IMR-90 (cell line): ENCODE measurements at regions not wholly inside any gene's neighbourhood (a gene's known extent, or its start where the extent isn't known, plus 50 kb on each side); places are given as distances from the start of the nearest gene placed in this dataset.

Experiments
- ATAC-seq: fragments of 200-7000 bp; cut with Tn5 transposase; 2 replicates; pipeline ENCODE4 v1.9.1; 2020; ENCODE audit warnings: low read depth, mild to moderate bottlenecking, moderate library complexity
- BruUV-seq: library from RNA; stranded (reverse); fragments of 400-500 nt; replicated peaks from 2 replicates; lab custom pipeline; 2021; lab: Mats Ljungman, UMichigan
- CTCF ChIA-PET: fragments of 300-600 bp; formaldehyde crosslinking; extraction: SDS; loops from one replicate; lab custom pipeline; 2021; ENCODE audit warnings: antibody characterized with exemption; lab: Yijun Ruan, JAX
- POLR2A ChIA-PET: fragments of 300-600 bp; sonication (Branson Sonifier 250); formaldehyde crosslinking; loops from one replicate; lab custom pipeline; 2022; ENCODE audit warnings: antibody characterized with exemption; ENCODE audit not compliant: unreplicated experiment; lab: Charles Lee
- DNase-seq: peaks from one replicate; pipeline ENCODE4 v3.0.0; 2013
- H2AFZ ChIP-seq: replicated peaks from 2 replicates; pipeline ENCODE3; 2013; ENCODE audit warnings: low read length, mild to moderate bottlenecking; ENCODE audit not compliant: poor library complexity
- H2AK5ac ChIP-seq: 2 replicates; pipeline ENCODE4 v1.6.1; 2013; ENCODE audit warnings: low read depth, low read length, inconsistent platforms
- H2AK9ac ChIP-seq: replicated peaks from 2 replicates; pipeline ENCODE3; 2013; ENCODE audit warnings: mild to moderate bottlenecking, low read depth, low read length, moderate library complexity; ENCODE audit not compliant: poor library complexity
- H2BK120ac ChIP-seq: 2 replicates; pipeline ENCODE4 v1.6.1; 2013; ENCODE audit warnings: low read depth, low read length, inconsistent platforms
- H2BK15ac ChIP-seq: 3 replicates; pipeline ENCODE4 v1.6.1; 2013; ENCODE audit warnings: low read depth, low read length, inconsistent platforms
- H2BK20ac ChIP-seq: 2 replicates; pipeline ENCODE4 v1.6.1; 2013; ENCODE audit warnings: low read depth, mild to moderate bottlenecking, inconsistent platforms, low read length, moderate library complexity
- H2BK5ac ChIP-seq: 2 replicates; pipeline ENCODE4 v1.6.1; 2013; ENCODE audit warnings: mild to moderate bottlenecking, low read depth, low read length, inconsistent platforms; ENCODE audit not compliant: poor library complexity, severe bottlenecking
- H3K14ac ChIP-seq: replicated peaks from 2 replicates; pipeline ENCODE4 v1.6.1; 2013; ENCODE audit warnings: low read depth, low read length, inconsistent platforms
- H3K18ac ChIP-seq: 2 replicates; pipeline ENCODE4 v1.6.1; 2013; ENCODE audit warnings: low read depth, low read length, control low read depth
- H3K23ac ChIP-seq: 2 replicates; pipeline ENCODE4 v1.6.1; 2013; ENCODE audit warnings: low read depth, low read length, inconsistent platforms
- H3K27ac ChIP-seq: 2 replicates; pipeline ENCODE4 v1.5.1; 2013; ENCODE audit warnings: mild to moderate bottlenecking, control low read depth, low read length; ENCODE audit not compliant: insufficient read depth
- H3K27me3 ChIP-seq: 2 replicates; pipeline ENCODE4 v1.6.1; 2013; ENCODE audit warnings: low read length; ENCODE audit not compliant: control insufficient read depth, insufficient read depth
- H3K36me3 ChIP-seq: 2 replicates; pipeline ENCODE4 v1.6.1; 2013; ENCODE audit warnings: low read length, mixed read lengths; ENCODE audit not compliant: control insufficient read depth, insufficient read depth
- H3K4ac ChIP-seq: 2 replicates; pipeline ENCODE4 v1.6.1; 2013; ENCODE audit warnings: low read depth, low read length, inconsistent platforms
- H3K4me1 ChIP-seq: 2 replicates; pipeline ENCODE4 v1.6.1; 2013; ENCODE audit warnings: low read length, mixed read lengths; ENCODE audit not compliant: control insufficient read depth, insufficient read depth
- H3K4me2 ChIP-seq: 2 replicates; pipeline ENCODE4 v1.6.1; 2013; ENCODE audit warnings: low read depth, mild to moderate bottlenecking, control low read depth, low read length, moderate library complexity
- H3K4me3 ChIP-seq: 2 replicates; pipeline ENCODE4 v1.5.1; 2013; ENCODE audit warnings: low read depth, mild to moderate bottlenecking, control low read depth, low read length, moderate library complexity; ENCODE audit not compliant: insufficient read depth
- H3K56ac ChIP-seq: 2 replicates; pipeline ENCODE4 v1.6.1; 2013; ENCODE audit warnings: low read length, inconsistent platforms; ENCODE audit not compliant: insufficient read depth; ENCODE audit errors: extremely low read depth
- H3K79me1 ChIP-seq, 2 experiments: 2 replicates each; pipeline ENCODE4 v1.6.1; 2013; ENCODE audit warnings: low read length in 2 of 2, inconsistent platforms in 1 of 2, low read depth in 1 of 2
- H3K9ac ChIP-seq: 2 replicates; pipeline ENCODE4 v1.6.1; 2013; ENCODE audit warnings: low read depth, low read length, control low read depth
- H3K9me1 ChIP-seq: 2 replicates; pipeline ENCODE4 v1.6.1; 2013; ENCODE audit warnings: low read length, inconsistent platforms; ENCODE audit not compliant: insufficient read depth
- H3K9me3 ChIP-seq: 2 replicates; pipeline ENCODE4 v1.6.1; 2013; ENCODE audit warnings: low read length; ENCODE audit not compliant: control insufficient read depth, insufficient read depth
- H4K20me1 ChIP-seq: 2 replicates; pipeline ENCODE4 v1.6.1; 2013; ENCODE audit warnings: low read length, inconsistent platforms; ENCODE audit not compliant: insufficient read depth
- H4K5ac ChIP-seq: 2 replicates; pipeline ENCODE4 v1.6.1; 2013; ENCODE audit warnings: mild to moderate bottlenecking, low read depth, low read length, control low read depth
- H4K8ac ChIP-seq, 2 experiments: 2 replicates each; pipeline ENCODE4 v1.6.1; 2013; ENCODE audit warnings: low read depth in 2 of 2, low read length in 2 of 2, control low read depth in 1 of 2, inconsistent platforms in 1 of 2
- H4K91ac ChIP-seq: 2 replicates; pipeline ENCODE4 v1.6.1; 2013; ENCODE audit warnings: low read depth, low read length, inconsistent platforms; ENCODE audit not compliant: insufficient read depth
- BHLHE40 ChIP-seq: fragments of 150-350 bp; IDR thresholded peaks from 2 replicates; pipeline ENCODE4 v1.6.1; 2016; ENCODE audit warnings: mild to moderate bottlenecking, low read depth, low read length
- CEBPB ChIP-seq: IDR thresholded peaks from 2 replicates; pipeline ENCODE4 v1.6.1; 2012; ENCODE audit warnings: low read depth, low read length, improper control_type of control experiment
- CTCF ChIP-seq: conservative IDR thresholded peaks from 2 replicates; pipeline ENCODE4 v1.5.1; 2012; ENCODE audit warnings: mild to moderate bottlenecking, low read depth, low read length, improper control_type of control experiment
- ELK1 ChIP-seq: fragments of 150-350 bp; IDR thresholded peaks from 2 replicates; pipeline ENCODE4 v1.6.1; 2016; ENCODE audit warnings: low read depth, mild to moderate bottlenecking, low read length, moderate library complexity, borderline replicate concordance
- FOS ChIP-seq: fragments of 150-350 bp; IDR thresholded peaks from 2 replicates; pipeline ENCODE4 v1.6.1; 2016; ENCODE audit warnings: low read depth, low read length
- MAFK ChIP-seq: IDR thresholded peaks from 2 replicates; pipeline ENCODE4 v1.6.1; 2012; ENCODE audit warnings: low read depth, low read length, improper control_type of control experiment
- MAZ ChIP-seq: IDR thresholded peaks from 2 replicates; pipeline ENCODE4 v1.6.1; 2012; ENCODE audit warnings: low read depth, mild to moderate bottlenecking, low read length, improper control_type of control experiment, moderate library complexity, borderline replicate concordance
- MXI1 ChIP-seq: IDR thresholded peaks from 2 replicates; pipeline ENCODE4 v1.6.1; 2012; ENCODE audit warnings: low read depth, mild to moderate bottlenecking, low read length, moderate library complexity, borderline replicate concordance
- NFE2L2 ChIP-seq: fragments of 150-350 bp; IDR thresholded peaks from 2 replicates; pipeline ENCODE4 v1.6.1; 2016; ENCODE audit warnings: low read depth, mild to moderate bottlenecking, low read length
- POLR2A ChIP-seq: IDR thresholded peaks from 2 replicates; pipeline ENCODE4 v1.6.1; 2012; ENCODE audit warnings: mild to moderate bottlenecking, low read depth, low read length
- RAD21 ChIP-seq: IDR thresholded peaks from 2 replicates; pipeline ENCODE4 v1.6.1; 2012; ENCODE audit warnings: low read length, improper control_type of control experiment
- RCOR1 ChIP-seq: IDR thresholded peaks from 2 replicates; pipeline ENCODE4 v1.6.1; 2012; ENCODE audit warnings: mild to moderate bottlenecking, low read length, improper control_type of control experiment; ENCODE audit not compliant: insufficient replicate concordance
- RFX5 ChIP-seq: IDR thresholded peaks from 2 replicates; pipeline ENCODE4 v1.8.0; 2012; ENCODE audit warnings: low read depth, mild to moderate bottlenecking, low read length, moderate library complexity
- USF2 ChIP-seq: fragments of 150-350 bp; IDR thresholded peaks from 2 replicates; pipeline ENCODE4 v1.6.1; 2017; ENCODE audit warnings: mild to moderate bottlenecking, antibody characterized with exemption, low read length, low read depth
- WGBS, 2 experiments: methylation state at CpG; one replicate each; pipeline versions ENCODE4 v1.1.5 to v1.1.7; 2013; ENCODE audit warnings: missing lambda C conversion rate in 2 of 2; ENCODE audit not compliant: insufficient read length in 1 of 2; ENCODE audit errors: extremely low coverage in 2 of 2; 5-methylcytosine and 5-hydroxymethylcytosine counted together
- dilution Hi-C: fragments of 300-500 bp; cut with HindIII; formaldehyde crosslinking; loops from one replicate; pipeline ENCODE4 v1.14.3; 2018; ENCODE audit warnings: low sequenced_read_pairs; ENCODE audit not compliant: unreplicated experiment
- in situ Hi-C: fragments of 300-500 bp; cut with MboI; formaldehyde crosslinking; loops from 3 replicates; pipeline ENCODE4 v1.14.3; 2019; ENCODE audit warnings: low sequenced_read_pairs, inconsistent platforms, mixed read lengths
- intact Hi-C: fragments of 100-400 bp; cut with micrococcal nuclease; formaldehyde crosslinking; loops from 2 replicates; pipeline ENCODE4 v1.10.0; 2022

- POLR2A ChIA-PET: no interaction called here
- no peak overlapping the region for H3K27ac ChIP-seq
- H2BK120ac ChIP-seq: no peak overlapping the region
- H3K79me1 ChIP-seq: no peaks in the 10 kb centered on the region
- in situ Hi-C loops: no loop called here
- no peak overlapping the region for H2BK20ac ChIP-seq
- H2AFZ ChIP-seq: no peak overlapping the region
- no peak overlapping the region for H3K23ac ChIP-seq
- H3K36me3 ChIP-seq: no peaks in the 10 kb centered on the region
- H4K91ac ChIP-seq: no peak overlapping the region
- H3K9me3 ChIP-seq: peaks cover 2% of the 10 kb centered on the region; the same call in 1 of the 2 replicates
- no peak overlapping the region for H2BK15ac ChIP-seq
- no peaks in the 10 kb centered on the region for H4K20me1 ChIP-seq
- no peak overlapping the region for H3K14ac ChIP-seq
- H3K4me2 ChIP-seq: no peak overlapping the region
- intact Hi-C loops: no loop called here
- no peak overlapping the region for H2BK5ac ChIP-seq
- H3K9ac ChIP-seq: no peak overlapping the region
- H3K4me1 ChIP-seq: no peaks in the 10 kb centered on the region
- H3K18ac ChIP-seq: no peak overlapping the region
- no peak overlapping the region for H3K56ac ChIP-seq
- H3K9me1 ChIP-seq: no peaks in the 10 kb centered on the region
- no peak for ATAC-seq
- dilution Hi-C loops: no loop called here
- no CpG with 5 or more reads among the region's 8 CpGs for WGBS, 2 experiments
- no TSS peak for BruUV-seq
- H2AK9ac ChIP-seq: no peak overlapping the region
- H3K27me3 ChIP-seq: no peaks in the 10 kb centered on the region
- no peak for DNase-seq
- H4K8ac ChIP-seq: no peak overlapping the region
- no peak overlapping the region for H3K4ac ChIP-seq
- H4K5ac ChIP-seq: no peak overlapping the region
- CTCF ChIA-PET: no interaction called here
- no peak overlapping the region for H2AK5ac ChIP-seq
- no peak overlapping the region for H3K4me3 ChIP-seq
- TF ChIP-seq MAZ (no peak), BHLHE40 (no peak), RCOR1 (no peak), POLR2A (no peak), MXI1 (no peak), CEBPB (no peak), USF2 (no peak), NFE2L2 (no peak), FOS (no peak), CTCF (no peak), MAFK (no peak), ELK1 (no peak), RAD21 (no peak), RFX5 (no peak)
Observed at GRCh38 chr16:58828901-58829545, 94.9 kb upstream of the GOT2 start.
